GM23248 (cell line): ENCODE measurements at regions not wholly inside any gene's neighbourhood (a gene's known extent, or its start where the extent isn't known, plus 50 kb on each side); places are given as distances from the start of the nearest gene placed in this dataset.

ENCODE experiments used
- DNase-seq: peaks from one replicate; pipeline ENCODE4 v3.0.0-alpha.2; 2015
- H2AFZ ChIP-seq: fragments of 200-600 bp; sonication (generic); 2 replicates; pipeline ENCODE4 v1.6.1; 2016; ENCODE audit warnings: antibody characterized with exemption
- H3F3A ChIP-seq: fragments of 200-600 bp; sonication (generic); 2 replicates; pipeline ENCODE4 v1.6.1; 2016; ENCODE audit warnings: mild to moderate bottlenecking, antibody characterized with exemption, mixed run types; ENCODE audit not compliant: insufficient read depth
- H3K27ac ChIP-seq: fragments of 200-600 bp; sonication (generic); 2 replicates; pipeline ENCODE4 v1.5.1; 2016; ENCODE audit warnings: mild to moderate bottlenecking
- H3K27me3 ChIP-seq: fragments of 200-600 bp; sonication (generic); replicated peaks from 2 replicates; pipeline ENCODE4 v1.6.1; 2016; ENCODE audit warnings: mild to moderate bottlenecking; ENCODE audit not compliant: insufficient read depth
- H3K36me3 ChIP-seq: fragments of 200-600 bp; sonication (generic); 2 replicates; pipeline ENCODE4 v1.6.1; 2016; ENCODE audit warnings: low read depth, mild to moderate bottlenecking
- H3K4me1 ChIP-seq: fragments of 200-600 bp; sonication (generic); 2 replicates; pipeline ENCODE4 v1.6.1; 2016; ENCODE audit warnings: mild to moderate bottlenecking; ENCODE audit not compliant: insufficient read depth
- H3K4me2 ChIP-seq: fragments of 200-600 bp; sonication (generic); one replicate; pipeline ENCODE4 v1.6.1; 2016; ENCODE audit warnings: mild to moderate bottlenecking; ENCODE audit not compliant: unreplicated experiment
- H3K4me3 ChIP-seq: fragments of 200-600 bp; sonication (generic); 2 replicates; pipeline ENCODE4 v1.5.1; 2016; ENCODE audit warnings: mild to moderate bottlenecking
- H3K79me2 ChIP-seq: fragments of 200-600 bp; sonication (generic); 2 replicates; pipeline ENCODE4 v1.6.1; 2016; ENCODE audit warnings: mild to moderate bottlenecking; ENCODE audit not compliant: insufficient read depth
- H3K9ac ChIP-seq: fragments of 200-600 bp; sonication (generic); 2 replicates; pipeline ENCODE4 v1.6.1; 2016; ENCODE audit warnings: mild to moderate bottlenecking
- H3K9me2 ChIP-seq: fragments of 200-600 bp; sonication (generic); 2 replicates; pipeline ENCODE4 v1.6.1; 2016; ENCODE audit warnings: mixed run types, mild to moderate bottlenecking, moderate library complexity; ENCODE audit not compliant: insufficient read depth
- H3K9me3 ChIP-seq: fragments of 200-600 bp; sonication (generic); one replicate; pipeline ENCODE4 v1.6.1; 2017; ENCODE audit warnings: low read depth
- H4K20me1 ChIP-seq: fragments of 200-600 bp; sonication (generic); 2 replicates; pipeline ENCODE4 v1.6.0; 2016; ENCODE audit not compliant: insufficient read depth
- EZH2 ChIP-seq: fragments of 200-600 bp; sonication (generic); IDR thresholded peaks from 2 replicates; pipeline ENCODE4 v1.6.1; 2018; ENCODE audit warnings: antibody characterized with exemption, mild to moderate bottlenecking; ENCODE audit not compliant: insufficient read depth, poor library complexity, severe bottlenecking
- EZH2phosphoT487 ChIP-seq: fragments of 200-600 bp; sonication (generic); IDR thresholded peaks from 2 replicates; pipeline ENCODE4 v1.6.1; 2018; ENCODE audit warnings: antibody characterized with exemption, moderate library complexity, mild to moderate bottlenecking, low read depth; ENCODE audit not compliant: insufficient read depth
- WGBS, 2 experiments: methylation state at CpG; one replicate each; pipeline ENCODE4 v1.1.6; 2015 to 2017; ENCODE audit warnings: low lambda C conversion rate in 2 of 2, low coverage in 1 of 2; ENCODE audit errors: missing lambda C conversion rate in 2 of 2; 5-methylcytosine and 5-hydroxymethylcytosine counted together
- in situ Hi-C: fragments of 300-500 bp; cut with MboI; formaldehyde crosslinking; loops from 2 replicates; pipeline ENCODE4 v1.15.0; 2020

DNA sequence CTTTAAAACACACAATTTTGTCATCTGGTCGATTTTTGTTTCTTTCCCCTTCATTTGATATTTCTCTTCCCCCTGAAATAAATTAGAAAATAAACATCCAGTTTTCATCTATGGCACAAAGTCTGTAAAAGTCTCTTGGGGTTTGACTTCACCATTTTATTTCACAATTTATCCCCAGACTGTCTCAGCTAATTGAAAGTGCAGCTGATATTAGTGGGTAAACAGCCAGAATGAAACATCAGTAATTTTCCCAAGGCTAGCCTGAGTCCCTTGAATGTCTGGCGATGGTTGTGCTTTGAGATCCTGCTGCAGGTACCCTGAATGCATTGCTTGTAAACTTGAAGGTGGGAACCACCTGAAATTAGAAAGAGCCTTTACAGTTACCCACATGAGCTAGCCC is 60.6 kb upstream of the NEBL start:
- Histone ChIP-seq H2AFZ (no peak overlapping the region), H3K36me3 (no peaks in the 10 kb centered on the region), H3K4me3 (no peak overlapping the region), H3K9ac (no peak overlapping the region), H3K27ac (no peak overlapping the region), H4K20me1 (no peaks in the 10 kb centered on the region), H3K4me2 (no peak overlapping the region), H3K9me3 (no peaks in the 10 kb centered on the region), H3K27me3 (no peaks in the 10 kb centered on the region), H3K9me2 (no peaks in the 10 kb centered on the region), H3K79me2 (no peaks in the 10 kb centered on the region), H3K4me1 (no peaks in the 10 kb centered on the region), H3F3A (no peaks in the 10 kb centered on the region)
- DNase-seq, result no peak
- in situ Hi-C loops, result no loop called here
- TF ChIP-seq EZH2 (no peak), EZH2phosphoT487 (no peak)
- WGBS, 2 experiments, result 48 to 59% methylated on average over 2 of the region's 2 CpGs

DNA sequence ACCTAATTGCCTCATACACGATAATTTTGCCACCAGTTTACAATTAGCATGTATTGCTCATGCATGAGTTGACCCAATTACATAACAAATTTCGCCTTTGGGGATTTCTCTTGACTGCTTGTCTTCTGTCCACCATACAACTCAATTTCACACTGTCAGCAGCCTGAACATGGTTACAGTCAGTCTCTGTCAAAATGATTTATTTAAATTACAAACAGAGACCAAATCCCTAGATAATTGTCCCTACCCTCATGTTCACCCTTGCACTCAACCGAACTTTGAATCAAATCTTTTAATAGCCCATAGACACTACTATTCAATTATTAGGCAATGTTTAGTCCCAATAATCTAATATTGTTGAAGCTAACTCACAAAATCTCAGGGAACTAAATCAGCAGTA is 59.7 kb upstream of the NEBL start:
- Histone ChIP-seq H2AFZ (no peak overlapping the region), H3F3A (no peaks in the 10 kb centered on the region), H3K9ac (no peak overlapping the region), H4K20me1 (no peaks in the 10 kb centered on the region), H3K27ac (no peak overlapping the region), H3K79me2 (no peaks in the 10 kb centered on the region), H3K36me3 (no peaks in the 10 kb centered on the region), H3K27me3 (no peaks in the 10 kb centered on the region), H3K9me2 (no peaks in the 10 kb centered on the region), H3K4me1 (no peaks in the 10 kb centered on the region), H3K9me3 (no peaks in the 10 kb centered on the region), H3K4me3 (no peak overlapping the region), H3K4me2 (no peak overlapping the region)
- DNase-seq, result no peak
- 3 to 6% methylated on average over 3 of the region's 3 CpGs for WGBS, 2 experiments
- in situ Hi-C loops, result no loop called here
- TF ChIP-seq EZH2phosphoT487 (no peak), EZH2 (no peak)

DNA sequence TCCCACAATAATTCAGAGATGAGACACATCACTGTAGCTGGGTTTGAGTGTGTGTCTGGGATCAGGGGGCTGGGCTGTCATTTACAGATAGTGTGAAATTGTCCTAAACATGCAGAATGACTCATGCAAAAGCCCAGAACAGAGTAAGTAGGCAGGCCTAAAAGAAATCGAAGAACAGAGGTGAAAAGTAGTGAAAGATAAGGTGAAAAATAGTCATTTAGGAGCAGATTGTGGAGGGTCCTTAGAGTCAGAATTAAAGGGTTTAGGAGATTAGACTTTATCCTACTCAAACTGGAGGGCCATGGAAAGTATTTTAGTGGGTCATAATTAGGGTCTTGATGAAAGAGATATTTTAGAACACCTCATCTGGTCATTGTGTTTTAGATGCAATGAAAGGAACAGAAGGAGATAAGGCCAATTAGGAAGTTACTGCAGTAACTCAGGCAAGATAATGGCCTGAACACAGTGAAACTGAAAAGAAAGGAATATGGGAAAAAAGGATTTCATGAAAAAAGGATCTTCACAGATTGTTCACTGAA is 58.3 kb upstream of the NEBL start:
- Histone ChIP-seq H3K4me2 (no peak overlapping the region), H3K4me3 (no peak overlapping the region), H2AFZ (no peak overlapping the region), H3K4me1 (no peaks in the 10 kb centered on the region), H3K9ac (no peak overlapping the region), H3K9me2 (no peaks in the 10 kb centered on the region), H3F3A (no peaks in the 10 kb centered on the region), H3K27ac (no peak overlapping the region), H3K9me3 (no peaks in the 10 kb centered on the region), H3K79me2 (no peaks in the 10 kb centered on the region), H3K36me3 (no peaks in the 10 kb centered on the region), H3K27me3 (no peaks in the 10 kb centered on the region), H4K20me1 (no peaks in the 10 kb centered on the region)
- DNase-seq, result no peak
- 64 to 76% methylated on average over 1 of the region's 1 CpG for WGBS, 2 experiments
- in situ Hi-C loops, result no loop called here
- no peak for TF ChIP-seq EZH2
- no peak for TF ChIP-seq EZH2phosphoT487

- no peaks in the 10 kb centered on the region for H3K27me3 ChIP-seq
- TF ChIP-seq EZH2phosphoT487 (no peak), EZH2 (no peak)
- no peak overlapping the region for H3K4me3 ChIP-seq
- H2AFZ ChIP-seq, result no peak overlapping the region
- H3K27ac ChIP-seq, result no peak overlapping the region
- H3K79me2 ChIP-seq, result no peaks in the 10 kb centered on the region
- no peaks in the 10 kb centered on the region for H3K9me3 ChIP-seq
- in situ Hi-C loops, result no loop called here
- WGBS, 2 experiments, result 85 to 88% methylated on average over 5 of the region's 5 CpGs
- H3F3A ChIP-seq, result no peaks in the 10 kb centered on the region
- no peaks in the 10 kb centered on the region for H4K20me1 ChIP-seq
- H3K4me2 ChIP-seq, result no peak overlapping the region
- DNase-seq, result no peak
- no peak overlapping the region for H3K9ac ChIP-seq
- H3K9me2 ChIP-seq, result no peaks in the 10 kb centered on the region
- H3K36me3 ChIP-seq, result no peaks in the 10 kb centered on the region
- no peaks in the 10 kb centered on the region for H3K4me1 ChIP-seq
Observed at GRCh38 chr10:20954519-20954918, 57.4 kb upstream of the NEBL start.

- no peak for TF ChIP-seq EZH2phosphoT487
- no peak for TF ChIP-seq EZH2
- WGBS, 2 experiments, result 81% methylated on average over 3 of the region's 3 CpGs
Observed at GRCh38 chr10:20953120-20953519, 56.0 kb upstream of the NEBL start.

More at GRCh38 chr10:20953120-20953519, 56.0 kb upstream of the NEBL start:
- in situ Hi-C loops, result no loop called here
- no peaks in the 10 kb centered on the region for H4K20me1 ChIP-seq
- H3K27me3 ChIP-seq, result no peaks in the 10 kb centered on the region
- no peaks in the 10 kb centered on the region for H3K9me3 ChIP-seq
- H3F3A ChIP-seq, result no peaks in the 10 kb centered on the region
- no peak overlapping the region for H3K9ac ChIP-seq
- H3K79me2 ChIP-seq, result no peaks in the 10 kb centered on the region
- no peak overlapping the region for H3K4me2 ChIP-seq
- no peak overlapping the region for H3K27ac ChIP-seq
- no peak overlapping the region for H2AFZ ChIP-seq
- H3K36me3 ChIP-seq, result no peaks in the 10 kb centered on the region
- H3K9me2 ChIP-seq, result no peaks in the 10 kb centered on the region
- H3K4me3 ChIP-seq, result no peak overlapping the region
- no peaks in the 10 kb centered on the region for H3K4me1 ChIP-seq
- DNase-seq, result no peak
